Pancreas (tissue), 10 donors: ENCODE measurements at regions not wholly inside any gene's neighbourhood (a gene's known extent, or its start where the extent isn't known, plus 50 kb on each side); places are given as distances from the start of the nearest gene placed in this dataset.
"Not testable (repeated sequence)": the region's sequence is repeated elsewhere in the genome, so short reads cannot be mapped to it uniquely, and the experiment has no call there.

ENCODE experiments used
- ATAC-seq, 4 donors: fragments of 200-7000 bp; cut with Tn5 transposase; one replicate each; pipeline versions ENCODE4 v1.8.0 to v1.9.1; 2020; ENCODE audit warnings: mild to moderate bottlenecking in 4 of 4, moderate library complexity in 4 of 4
- DNase-seq, 6 donors: peaks; one replicate each; pipeline ENCODE4 v3.0.0-alpha.2; 2020
- FAIRE-seq: peaks from 2 replicates; lab custom pipeline; 2012; peaks lifted over from hg19 to GRCh38; lab: Jason Lieb, UNC
- H3K27ac ChIP-seq, 4 donors: fragments of 200-600 bp; sonication (generic); 1 replicate in 3 of 4; 2 replicates in 1 of 4; pipeline versions ENCODE4 v1.5.0 to v1.8.0; 2020
- H3K27me3 ChIP-seq, 4 donors: fragments of 200-600 bp; one replicate each; pipeline ENCODE4 v1.8.0; 2021
- H3K36me3 ChIP-seq, 3 donors: fragments of 200-600 bp; sonication (generic) in 1 of 3; one replicate each; pipeline versions ENCODE4 v1.5.0 to v1.8.0; 2020 to 2021
- H3K4me1 ChIP-seq, 3 donors: fragments of 200-600 bp; one replicate each; pipeline ENCODE4 v1.8.0; 2021
- H3K4me3 ChIP-seq, 4 donors: fragments of 200-600 bp; sonication (generic) in 2 of 4; one replicate each; pipeline versions ENCODE4 v1.5.0 to v1.8.0; 2020 to 2021
- H3K9me3 ChIP-seq, 4 donors: fragments of 200-600 bp; one replicate each; pipeline ENCODE4 v1.8.0; 2021
- whole genome bisulfite sequencing, 2 donors: extraction: QIAGEN DNeasy Blood & Tissue Kit; methylation state at CpG; one replicate each; pipeline ENCODE4 v1.1.7; 2013; 5-methylcytosine and 5-hydroxymethylcytosine counted together
- intact Hi-C, 3 donors: fragments of 100-400 bp; cut with DNase I; formaldehyde crosslinking; loops; one replicate each; pipeline versions ENCODE4 v1.11.1 to v1.14.2; 2022
- TF ChIP-seq, protein P1 (sequence below), 4 donors: fragments of 200-600 bp; sonication (generic) in 3 of 4; IDR thresholded peaks; one replicate each; pipeline versions ENCODE4 v1.5.0 to v1.8.0; 2021; ENCODE audit warnings: antibody characterized with exemption in 4 of 4
- donor health status: healthy with polysubstance abuse.
- donor health status: DM: no; HTN: no; CAD: no; lungs with moderate emphysema.
- donor health status: DM: no; HTN: no; CAD: no.
- donor health status: control.
- donor health status: control.
- donor health status: Bipolar disorder and iron deficiency.
- donor health status: DM: yes; HTN: yes; CAD: no.
- donor health status: DM: no; HTN: no; CAD: no.
- donor health status: DM: no; HTN: no; CAD: no.
- donor health status: DM: yes; HTN: yes; CAD: no.

GRCh38 chrX:121876305-121876704, 828.9 kb downstream of the GLUD2 start:
- no peak for FAIRE-seq

DNA sequence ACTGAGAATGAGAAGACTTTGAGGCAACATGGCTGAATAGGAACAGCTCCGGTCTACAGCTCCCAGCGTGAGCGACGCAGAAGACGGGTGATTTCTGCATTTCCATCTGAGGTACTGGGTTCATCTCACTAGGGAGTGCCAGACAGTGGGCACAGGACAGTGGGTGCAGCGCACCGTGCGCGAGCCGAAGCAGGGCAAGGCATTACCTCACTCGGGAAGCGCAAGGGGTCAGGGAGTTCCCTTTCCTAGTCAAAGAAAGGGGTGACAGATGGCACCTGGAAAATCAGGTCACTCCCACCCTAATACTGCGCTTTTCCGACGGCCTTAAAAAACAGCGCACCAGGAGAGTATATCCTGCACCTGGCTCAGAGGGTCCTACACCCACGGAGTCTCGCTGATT, 829.9 kb downstream of the GLUD2 start:
- H3K9me3 ChIP-seq, H3K27ac ChIP-seq, intact Hi-C loops, H3K27me3 ChIP-seq, DNase-seq, H3K4me1 ChIP-seq, H3K4me3 ChIP-seq, ATAC-seq, H3K36me3 ChIP-seq, FAIRE-seq: not testable (repeated sequence)
- WGBS, 2 donors: 88 to 94% methylated on average over 17 to 18 of the region's 18 CpGs

More at GRCh38 chrX:121876305-121876704, 828.9 kb downstream of the GLUD2 start:
- H3K9me3 ChIP-seq: no peaks in the 10 kb centered on the region
- H3K4me1 ChIP-seq: no peaks in the 10 kb centered on the region
- TF ChIP-seq, protein P1, sequence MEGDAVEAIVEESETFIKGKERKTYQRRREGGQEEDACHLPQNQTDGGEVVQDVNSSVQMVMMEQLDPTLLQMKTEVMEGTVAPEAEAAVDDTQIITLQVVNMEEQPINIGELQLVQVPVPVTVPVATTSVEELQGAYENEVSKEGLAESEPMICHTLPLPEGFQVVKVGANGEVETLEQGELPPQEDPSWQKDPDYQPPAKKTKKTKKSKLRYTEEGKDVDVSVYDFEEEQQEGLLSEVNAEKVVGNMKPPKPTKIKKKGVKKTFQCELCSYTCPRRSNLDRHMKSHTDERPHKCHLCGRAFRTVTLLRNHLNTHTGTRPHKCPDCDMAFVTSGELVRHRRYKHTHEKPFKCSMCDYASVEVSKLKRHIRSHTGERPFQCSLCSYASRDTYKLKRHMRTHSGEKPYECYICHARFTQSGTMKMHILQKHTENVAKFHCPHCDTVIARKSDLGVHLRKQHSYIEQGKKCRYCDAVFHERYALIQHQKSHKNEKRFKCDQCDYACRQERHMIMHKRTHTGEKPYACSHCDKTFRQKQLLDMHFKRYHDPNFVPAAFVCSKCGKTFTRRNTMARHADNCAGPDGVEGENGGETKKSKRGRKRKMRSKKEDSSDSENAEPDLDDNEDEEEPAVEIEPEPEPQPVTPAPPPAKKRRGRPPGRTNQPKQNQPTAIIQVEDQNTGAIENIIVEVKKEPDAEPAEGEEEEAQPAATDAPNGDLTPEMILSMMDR (IDR thresholded peaks at IDR 0.05): no peak
- H3K36me3 ChIP-seq: no peaks in the 10 kb centered on the region
- no peak for ATAC-seq
- no peaks in the 10 kb centered on the region for H3K27me3 ChIP-seq
- intact Hi-C loops: no loop called here
- H3K27ac ChIP-seq: no peak overlapping the region
- no peak for DNase-seq
- no peak overlapping the region for H3K4me3 ChIP-seq

GRCh38 chrX:121886557-121886956, 839.1 kb downstream of the GLUD2 start:
- Histone ChIP-seq H3K36me3 (no peaks in the 10 kb centered on the region), H3K4me3 (no peak overlapping the region), H3K9me3 (no peaks in the 10 kb centered on the region), H3K4me1 (no peaks in the 10 kb centered on the region), H3K27ac (no peak overlapping the region), H3K27me3 (no peaks in the 10 kb centered on the region)
- WGBS, 2 donors: 84 to 85% methylated on average over 2 of the region's 2 CpGs
- TF ChIP-seq, protein P1 (IDR thresholded peaks at IDR 0.05): no peak
- DNase-seq: no peak
- no peak for FAIRE-seq
- intact Hi-C loops: no loop called here
- no peak for ATAC-seq

- no peak overlapping the region for H3K4me3 ChIP-seq
- H3K9me3 ChIP-seq: no peaks in the 10 kb centered on the region
- WGBS, 2 donors: 78% methylated on average over 3 of the region's 3 CpGs
- FAIRE-seq: no peak
- H3K27ac ChIP-seq: no peak overlapping the region
- no peak for DNase-seq
- no peaks in the 10 kb centered on the region for H3K36me3 ChIP-seq
- no peaks in the 10 kb centered on the region for H3K27me3 ChIP-seq
- H3K4me1 ChIP-seq: no peaks in the 10 kb centered on the region
- intact Hi-C loops: no loop called here
- ATAC-seq: no peak
- TF ChIP-seq, protein P1 (IDR thresholded peaks at IDR 0.05): no peak
Observed at GRCh38 chrX:121894756-121895155, 847.3 kb downstream of the GLUD2 start.

DNA sequence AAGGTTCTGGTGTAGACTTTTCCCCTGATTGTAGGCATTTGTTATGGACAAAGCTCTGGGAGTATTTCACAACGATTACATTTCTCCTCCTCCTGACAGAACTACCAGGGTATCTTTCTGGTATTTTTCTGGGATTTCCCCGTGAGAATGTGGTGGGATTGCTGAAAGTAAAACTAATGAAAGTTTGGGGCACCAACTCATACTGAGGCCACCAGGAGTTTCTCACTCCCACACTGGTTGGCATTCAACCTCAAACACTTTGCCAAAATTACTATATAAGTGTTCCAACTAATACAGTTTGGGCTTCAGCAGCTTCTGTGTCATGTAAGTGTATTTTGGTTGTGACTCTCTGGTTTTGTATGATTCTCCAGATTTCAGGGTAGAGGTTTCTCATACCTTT, 855.1 kb downstream of the GLUD2 start:
- intact Hi-C loops: no loop called here
- Histone ChIP-seq H3K27me3 (no peaks in the 10 kb centered on the region), H3K4me1 (no peaks in the 10 kb centered on the region), H3K9me3 (no peaks in the 10 kb centered on the region), H3K36me3 (no peaks in the 10 kb centered on the region), H3K27ac (no peak overlapping the region), H3K4me3 (no peak overlapping the region)
- no peak for ATAC-seq
- TF ChIP-seq, protein P1 (IDR thresholded peaks at IDR 0.05): no peak
- 44 to 55% methylated on average over 2 of the region's 2 CpGs for WGBS, 2 donors
- DNase-seq: no peak
- no peak for FAIRE-seq

DNA sequence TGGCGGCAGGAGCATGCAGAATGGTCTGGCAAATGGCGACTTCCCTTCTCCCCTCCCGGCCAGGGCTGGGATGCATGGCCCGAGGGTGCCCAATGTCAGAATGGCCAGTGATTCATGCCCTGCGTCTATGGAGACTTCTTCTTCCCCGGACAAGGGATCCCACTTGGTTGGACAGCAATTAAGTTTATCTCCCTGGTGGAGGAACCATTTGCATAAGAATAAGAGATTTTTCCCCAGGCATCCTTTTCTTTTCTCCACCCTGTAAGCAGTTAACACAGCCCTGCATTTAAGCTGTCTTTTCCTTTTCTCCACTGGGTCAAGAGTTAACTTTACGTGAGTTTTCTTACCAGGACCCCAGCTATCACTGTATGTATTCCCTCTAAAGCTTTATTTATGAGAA, 856.6 kb downstream of the GLUD2 start:
- 62 to 71% methylated on average over 7 of the region's 7 CpGs for WGBS, 2 donors
- TF ChIP-seq, protein P1 (IDR thresholded peaks at IDR 0.05): no peak

More for the DNA sequence above, 856.6 kb downstream of the GLUD2 start:
- no peaks in the 10 kb centered on the region for H3K27me3 ChIP-seq
- no peaks in the 10 kb centered on the region for H3K36me3 ChIP-seq
- intact Hi-C loops: no loop called here
- no peak overlapping the region for H3K4me3 ChIP-seq
- no peaks in the 10 kb centered on the region for H3K9me3 ChIP-seq
- ATAC-seq (no peak), DNase-seq (no peak), FAIRE-seq (no peak)
- H3K4me1 ChIP-seq: no peaks in the 10 kb centered on the region
- H3K27ac ChIP-seq: no peak overlapping the region
